ENCODE measurements at regions not wholly inside any gene's neighbourhood (a gene's known extent, or its start where the extent isn't known, plus 50 kb on each side); places are given as distances from the start of the nearest gene placed in this dataset.

- DNase-seq: no peak
Measured at GRCh38 chr9:80592413-80592812, 1020.6 kb downstream of the TLE4 start.

- no peak for DNase-seq
Measured at GRCh38 chr9:80586786-80587330, 1015.1 kb downstream of the TLE4 start.

- DNase-seq: no peak
Measured at GRCh38 chr9:80571953-80572352, 1000.2 kb downstream of the TLE4 start.

GRCh38 chr9:80569236-80569635 is 997.5 kb downstream of the TLE4 start:
- no peak for DNase-seq

- no peak for DNase-seq
Measured at GRCh38 chr9:80561526-80561925, 989.8 kb downstream of the TLE4 start.

- DNase-seq: no peak
Measured at GRCh38 chr9:80560976-80561375, 989.2 kb downstream of the TLE4 start.

GRCh38 chr9:80557256-80557655 is 985.5 kb downstream of the TLE4 start:
- no peak for DNase-seq

GRCh38 chr9:80556631-80557030 is 984.9 kb downstream of the TLE4 start:
- no peak for DNase-seq

- no peak for DNase-seq
Measured at GRCh38 chr9:80555782-80556325, 984.1 kb downstream of the TLE4 start.

- no peak for DNase-seq
Measured at GRCh38 chr9:80554856-80555255, 983.1 kb downstream of the TLE4 start.

- no peak for DNase-seq
Measured at GRCh38 chr9:80554301-80554700, 982.5 kb downstream of the TLE4 start.

- no peak for DNase-seq
Measured at GRCh38 chr9:80552931-80553330, 981.2 kb downstream of the TLE4 start.

- no peak for DNase-seq
Measured at GRCh38 chr9:80550181-80550580, 978.4 kb downstream of the TLE4 start.

GRCh38 chr9:80547613-80548012 is 975.8 kb downstream of the TLE4 start:
- no peak for DNase-seq

GRCh38 chr9:80540387-80540786 is 968.6 kb downstream of the TLE4 start:
- no peak for DNase-seq

- DNase-seq: no peak
Measured at GRCh38 chr9:80538976-80539375, 967.2 kb downstream of the TLE4 start.

- no peak for DNase-seq
Measured at GRCh38 chr9:80522465-80522864, 950.7 kb downstream of the TLE4 start.

- DNase-seq: no peak
Measured at GRCh38 chr9:80521151-80521550, 949.4 kb downstream of the TLE4 start.

GRCh38 chr9:80520231-80520630 is 948.5 kb downstream of the TLE4 start:
- DNase-seq: no peak

GRCh38 chr9:80518441-80518840 is 946.7 kb downstream of the TLE4 start:
- DNase-seq: no peak

GRCh38 chr9:80516679-80517078 is 944.9 kb downstream of the TLE4 start:
- DNase-seq: no peak

- DNase-seq: no peak
Measured at GRCh38 chr9:80509358-80509757, 937.6 kb downstream of the TLE4 start.

GRCh38 chr9:80507611-80508010 is 935.8 kb downstream of the TLE4 start:
- DNase-seq: no peak

GRCh38 chr9:80504601-80505230 is 933.0 kb downstream of the TLE4 start:
- DNase-seq: no peak

All from T-helper 1 cell (primary cell).